ACHN (cell line): ENCODE measurements at regions not wholly inside any gene's neighbourhood (a gene's known extent, or its start where the extent isn't known, plus 50 kb on each side); places are given as distances from the start of the nearest gene placed in this dataset.

Source experiments
- DNase-seq: peaks from one replicate; pipeline ENCODE4 v3.0.0-alpha.2; 2015
- in situ Hi-C: cut with HindIII; loops from 2 replicates; pipeline ENCODE4 v1.10.0; 2017; ENCODE audit warnings: low sequenced_read_pairs, low pct_ligation_motif_present, low pct_unique_long_range_greater_than_20kb

DNA sequence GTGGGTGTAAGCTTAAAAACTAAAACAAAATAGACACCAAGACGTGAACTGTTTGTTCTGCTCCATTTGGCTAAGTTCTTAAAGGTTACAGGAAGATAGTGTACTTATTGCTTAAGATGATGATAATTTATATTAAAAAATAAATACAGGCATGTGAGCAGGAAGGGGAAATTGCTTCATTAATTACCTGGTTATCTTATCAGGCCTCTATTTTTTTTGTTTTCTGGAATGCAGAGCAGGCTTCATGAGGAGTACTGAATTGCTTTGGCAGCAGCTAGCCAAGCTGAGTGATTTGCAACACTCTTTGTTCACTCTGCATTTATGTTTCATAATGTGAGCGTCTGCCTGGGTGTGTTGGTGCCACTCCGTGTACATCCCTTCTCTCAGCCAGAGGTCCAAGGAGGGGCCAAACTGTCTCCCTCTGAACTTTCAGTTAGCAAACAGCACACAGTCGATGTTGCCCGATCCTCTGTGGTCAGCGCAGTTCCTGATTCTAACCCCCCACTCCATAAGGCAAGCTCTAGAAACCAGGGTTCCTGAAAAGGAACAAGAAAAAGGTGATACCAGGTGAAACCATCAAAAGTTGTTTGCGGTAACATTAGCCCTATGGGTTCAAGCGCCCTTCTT is 348.2 kb downstream of the SPRY1 start:
- in situ Hi-C loops = no loop called here
- no peak for DNase-seq

DNA sequence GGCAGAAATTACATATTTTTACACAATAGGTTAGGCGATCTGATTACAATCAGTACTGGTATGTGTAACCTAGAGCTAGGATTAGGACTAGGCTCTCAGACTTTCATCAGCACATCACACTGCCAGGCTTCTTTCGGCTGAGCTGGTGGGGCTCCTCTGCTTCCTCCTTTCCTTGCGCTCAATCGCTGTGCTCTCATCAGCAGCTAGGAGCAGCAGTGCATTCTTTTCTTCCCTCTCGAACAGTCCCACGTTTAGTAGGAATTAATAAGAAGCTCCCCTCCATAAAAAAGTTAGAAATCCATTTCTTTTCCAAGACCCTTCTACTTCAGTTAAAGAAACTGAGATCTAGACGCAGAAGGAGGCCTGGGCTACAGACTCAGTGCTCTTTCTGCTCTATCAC is 350.4 kb downstream of the SPRY1 start:
- DNase-seq = no peak

DNA sequence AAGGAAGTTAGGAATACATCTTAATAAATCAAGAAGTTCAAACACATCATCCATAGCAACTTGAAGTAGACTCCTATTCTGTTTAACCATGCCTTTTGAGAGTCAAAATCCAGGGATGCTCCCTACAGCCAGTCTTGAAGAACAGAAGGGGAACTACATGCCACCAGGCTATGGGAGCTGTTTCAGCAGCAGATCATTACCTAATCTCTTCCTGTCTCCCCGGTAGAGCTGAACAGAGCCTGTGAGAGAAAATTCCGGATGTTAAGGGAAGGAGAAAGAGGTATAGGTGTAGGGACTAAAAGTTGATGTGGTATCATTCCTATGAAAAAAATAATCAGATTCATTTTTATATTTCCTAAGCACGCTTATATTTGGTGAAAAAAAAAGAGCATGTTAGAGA is 352.2 kb downstream of the SPRY1 start:
- in situ Hi-C loops = no loop called here
- DNase-seq = no peak

More for the DNA sequence above, 350.4 kb downstream of the SPRY1 start:
- in situ Hi-C loops = no loop called here

DNA sequence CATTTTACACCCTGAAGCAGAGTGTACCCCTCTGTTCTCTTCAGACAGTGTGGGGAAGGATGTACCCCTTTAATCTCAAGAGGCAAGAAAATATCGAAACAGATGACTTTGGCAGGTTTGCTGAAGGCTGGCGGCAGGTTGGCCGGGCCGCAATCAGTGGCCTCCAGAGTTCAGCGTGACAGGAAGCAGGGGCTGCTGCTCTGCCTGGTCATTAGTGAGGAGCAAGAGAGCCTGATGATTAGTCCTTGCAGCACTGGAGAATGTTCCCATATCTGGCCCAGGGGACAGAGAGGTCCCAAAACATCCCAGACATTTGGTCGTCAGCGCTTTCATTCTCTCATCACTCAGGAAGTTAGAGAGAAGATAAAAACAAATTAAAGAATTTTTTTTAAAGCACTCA is 352.8 kb downstream of the SPRY1 start:
- DNase-seq = no peak
- in situ Hi-C loops = no loop called here

DNA sequence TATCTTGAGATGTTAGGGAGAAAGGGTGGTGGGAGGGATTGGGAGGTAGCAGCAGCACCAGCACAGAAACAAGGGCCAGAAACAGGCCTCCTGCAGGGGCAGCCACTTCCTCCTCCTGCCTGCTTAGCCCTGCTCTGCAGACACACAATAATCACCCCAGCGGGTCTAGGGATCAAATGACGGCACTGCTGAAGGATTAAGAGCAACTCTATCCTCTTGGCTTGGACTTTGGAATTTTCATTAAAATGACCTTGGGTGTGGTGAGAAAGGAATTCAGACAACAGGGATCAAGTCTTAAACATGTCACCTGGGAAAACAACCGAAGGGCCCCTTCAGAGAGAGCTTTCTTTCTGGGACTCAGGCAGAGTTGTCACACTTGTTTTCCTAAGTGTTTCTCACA is 353.4 kb downstream of the SPRY1 start:
- in situ Hi-C loops = no loop called here
- no peak for DNase-seq

DNA sequence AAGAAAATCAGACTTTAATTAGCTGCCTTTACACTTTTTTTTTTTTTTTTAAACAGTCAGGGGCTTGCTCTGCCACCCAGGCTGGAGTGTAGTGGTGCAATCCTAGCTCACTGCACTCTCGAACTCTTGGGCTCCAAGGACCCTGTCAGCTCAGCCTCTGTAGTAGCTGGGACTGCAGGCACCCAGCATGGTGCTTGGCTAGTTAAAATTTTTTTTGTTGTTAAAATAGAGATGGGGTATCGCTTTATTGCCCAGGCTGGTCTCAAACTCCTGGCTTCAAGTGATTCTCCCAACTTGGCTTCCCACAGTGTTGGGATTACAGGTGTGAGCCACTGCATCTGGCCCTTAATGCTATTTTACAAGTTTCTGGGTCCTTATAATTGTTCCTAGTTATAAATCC is 359.1 kb downstream of the SPRY1 start:
- no peak for DNase-seq

DNA sequence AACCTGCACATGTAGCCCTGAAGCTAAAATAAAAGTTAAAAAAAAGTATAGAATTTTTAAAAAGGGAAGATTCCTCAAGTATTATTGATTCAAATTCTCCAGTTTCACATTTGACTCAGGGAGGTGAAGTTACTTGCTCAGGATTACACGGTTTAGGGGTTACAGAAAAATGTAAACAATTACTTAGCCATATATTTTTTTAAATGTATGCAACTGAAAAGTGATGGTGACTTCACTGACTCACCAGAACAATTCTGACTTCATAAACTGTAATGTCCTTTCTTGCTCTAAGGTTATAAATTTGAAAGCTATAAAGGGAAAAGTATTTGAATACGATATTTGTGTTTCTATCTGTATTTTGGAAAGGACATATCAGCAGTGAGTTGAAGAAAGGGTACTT is 371.2 kb downstream of the SPRY1 start:
- DNase-seq = no peak
- in situ Hi-C loops = no loop called here

More for the DNA sequence above, 359.1 kb downstream of the SPRY1 start:
- in situ Hi-C loops = no loop called here

DNA sequence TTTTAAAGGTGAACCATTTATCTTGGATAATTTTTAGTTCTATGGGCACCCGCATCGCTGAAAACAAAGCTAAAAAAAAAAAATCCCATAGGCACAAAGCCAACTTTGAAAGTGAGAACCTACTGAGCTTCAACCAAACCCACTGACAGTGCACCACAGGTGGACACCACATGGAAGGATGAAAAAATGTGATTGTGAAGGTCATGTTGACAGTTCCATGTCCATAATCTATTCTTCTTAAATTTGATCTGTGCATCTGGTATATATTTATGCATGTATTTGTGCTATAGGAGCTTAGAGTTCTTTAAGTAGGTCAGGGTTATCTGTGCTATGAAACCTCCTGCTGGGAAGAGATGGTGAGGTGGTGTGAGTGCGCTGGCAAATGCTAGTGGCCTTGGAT is 374.3 kb downstream of the SPRY1 start:
- DNase-seq = no peak
- in situ Hi-C loops = no loop called here

DNA sequence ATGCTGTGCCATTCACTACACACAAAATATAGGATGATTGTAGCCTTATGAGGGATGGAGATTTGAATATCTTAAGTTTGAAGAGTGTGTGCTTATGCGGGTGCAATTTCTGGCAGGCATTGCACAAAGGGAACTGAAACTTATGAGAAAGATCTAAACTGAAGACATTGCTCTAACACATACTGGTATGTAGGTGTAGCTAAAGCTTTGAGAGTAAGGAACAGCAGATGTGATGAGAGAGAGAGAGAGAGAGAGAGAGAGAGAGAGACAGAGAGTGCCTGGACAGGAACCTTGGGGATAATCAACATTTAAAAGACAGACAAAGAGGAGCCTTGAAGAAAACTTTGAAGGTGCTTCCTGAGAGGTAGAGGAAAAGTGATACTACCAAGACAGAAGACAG is 379.7 kb downstream of the SPRY1 start:
- in situ Hi-C loops = no loop called here
- DNase-seq = no peak

DNA sequence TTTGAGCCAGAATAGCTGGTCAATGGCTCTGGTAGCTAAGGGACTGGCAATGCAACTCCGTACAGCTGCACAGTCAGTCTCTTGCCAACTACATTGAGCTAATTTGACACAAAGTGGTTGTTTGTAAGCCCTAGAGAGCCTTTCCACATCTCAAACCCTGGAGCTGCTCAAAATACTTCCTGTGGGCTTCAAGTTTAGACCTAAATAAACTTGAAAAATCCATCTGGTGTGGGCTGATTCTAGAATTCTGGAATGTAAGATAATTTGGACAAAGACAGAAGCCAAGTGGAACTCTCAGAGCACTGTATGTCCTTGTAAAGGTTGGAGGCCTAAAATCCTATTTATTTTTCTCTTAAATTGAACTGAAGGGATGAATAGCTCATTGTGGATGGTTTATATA is 380.8 kb downstream of the SPRY1 start:
- no peak for DNase-seq

DNA sequence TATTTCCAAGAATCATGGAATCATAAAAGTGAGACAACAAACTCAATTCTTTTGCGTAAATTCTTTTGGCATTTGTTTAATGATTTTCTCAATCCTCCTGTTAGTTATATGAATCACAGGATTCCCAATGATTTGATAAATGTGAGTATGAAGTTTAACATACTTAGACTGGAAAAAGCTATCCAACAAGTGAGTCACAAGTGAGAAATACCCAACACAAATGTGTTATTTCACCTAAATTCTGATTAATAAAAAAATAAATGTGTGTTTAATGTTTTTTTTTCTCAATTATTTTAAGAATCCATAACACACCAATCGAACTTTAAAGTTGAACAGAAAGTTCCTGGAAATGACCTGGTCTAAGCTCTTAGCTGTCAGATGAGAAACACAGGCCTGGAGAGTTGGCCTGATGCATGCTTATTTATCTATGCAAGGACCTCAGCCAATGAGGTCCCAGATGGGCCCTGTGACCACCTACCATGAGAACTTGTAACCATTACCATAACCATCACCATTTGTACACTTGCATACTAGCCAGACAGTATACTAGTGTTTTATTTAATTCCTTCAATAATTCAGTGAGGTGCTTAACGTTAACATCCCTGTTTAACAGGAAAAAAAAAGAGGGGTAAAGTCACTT is 386.7 kb downstream of the SPRY1 start:
- in situ Hi-C loops = no loop called here
- no peak for DNase-seq

More for the DNA sequence above, 380.8 kb downstream of the SPRY1 start:
- in situ Hi-C loops = no loop called here

DNA sequence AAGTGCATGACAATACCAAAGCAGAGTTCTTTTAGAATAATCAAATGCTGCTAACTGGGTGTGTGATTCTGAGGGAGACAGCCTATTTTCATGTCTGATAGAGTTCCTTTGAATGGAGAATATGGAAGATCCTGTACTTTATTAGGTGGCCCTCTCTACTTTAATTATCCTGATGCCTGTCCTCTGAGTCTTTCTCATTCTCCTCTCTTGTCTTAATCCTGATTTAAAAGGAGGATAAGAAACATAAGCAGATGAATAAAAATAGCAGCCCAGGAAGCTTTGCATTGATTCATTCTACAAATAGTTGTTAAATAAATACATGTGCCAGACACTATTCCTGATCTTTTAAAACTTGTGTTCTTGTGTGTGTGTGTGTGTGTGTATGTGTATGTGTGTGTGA is 387.3 kb downstream of the SPRY1 start:
- in situ Hi-C loops = no loop called here
- no peak for DNase-seq

DNA sequence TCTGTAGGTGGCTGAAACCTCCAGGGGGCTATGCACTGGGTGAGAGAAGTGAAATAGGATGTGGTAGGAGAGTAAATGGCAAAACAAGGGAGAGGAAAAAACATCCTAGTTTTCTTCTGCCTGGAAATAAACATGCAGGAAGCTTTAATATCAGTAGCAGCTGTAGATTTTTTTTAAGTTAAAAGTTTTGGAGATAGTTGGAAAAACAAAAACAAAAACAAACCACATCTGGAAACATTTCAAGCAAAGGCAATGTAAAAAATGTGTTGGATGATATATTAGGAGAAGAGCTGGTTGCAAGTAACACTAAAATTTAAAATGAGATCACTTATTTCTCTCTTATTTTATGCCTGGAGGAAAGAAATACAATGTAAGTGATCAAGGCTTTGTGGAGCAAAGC is 388.0 kb downstream of the SPRY1 start:
- no peak for DNase-seq
- in situ Hi-C loops = no loop called here

DNA sequence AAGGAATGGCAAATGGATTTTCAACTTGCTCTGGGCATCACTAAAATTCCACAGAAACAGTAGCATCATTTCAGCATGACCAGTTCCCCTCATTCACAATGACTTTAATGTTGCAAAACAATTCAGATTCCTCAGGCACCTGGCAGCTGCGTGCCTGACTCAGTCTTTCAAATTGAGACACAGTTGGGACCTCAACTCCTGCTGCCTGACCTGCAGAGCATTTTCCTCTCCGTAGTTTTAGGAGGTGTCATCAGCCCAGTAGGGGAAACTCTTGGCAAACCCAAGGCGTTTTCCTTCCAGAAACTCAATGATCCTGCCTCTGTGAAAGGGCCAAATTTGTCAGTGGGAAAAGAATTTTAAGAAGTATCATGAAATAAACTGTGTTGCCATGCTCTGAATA is 388.9 kb downstream of the SPRY1 start:
- DNase-seq = no peak
- in situ Hi-C loops = no loop called here

DNA sequence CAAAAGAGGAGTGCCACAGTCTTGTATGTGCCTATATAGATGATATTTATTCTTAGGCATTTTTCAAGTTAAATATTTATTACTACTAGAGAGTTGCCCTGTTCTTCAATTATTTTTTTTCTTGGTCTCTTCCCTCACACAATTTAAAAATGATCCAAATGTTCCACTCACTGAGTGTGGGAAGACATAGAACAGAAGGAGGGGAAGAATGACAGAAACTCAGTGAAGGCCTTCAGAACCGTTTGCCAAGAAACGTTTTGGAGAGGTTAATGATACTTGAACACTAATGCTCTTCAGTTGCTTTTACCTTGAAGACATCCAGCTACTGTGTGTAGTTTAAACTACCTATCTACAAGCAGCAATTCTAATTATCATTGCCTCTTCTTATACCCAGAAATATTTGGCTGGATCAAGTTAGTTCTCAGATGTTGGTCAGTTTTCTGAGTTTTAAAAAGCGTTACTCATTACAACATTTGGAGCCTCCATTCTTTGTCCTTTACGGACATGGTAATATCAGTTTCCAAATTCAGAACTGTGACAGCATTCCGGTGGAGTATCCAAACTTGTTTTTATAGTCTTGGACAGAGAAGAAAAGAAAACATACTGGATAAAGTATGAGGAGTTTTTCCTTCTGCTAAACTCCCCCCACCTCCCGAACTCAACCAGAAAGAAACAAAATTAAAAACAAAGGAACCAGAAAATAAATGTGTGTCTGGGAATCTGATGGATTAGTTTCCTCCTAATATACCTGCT is 389.7 kb downstream of the SPRY1 start:
- no peak for DNase-seq
- in situ Hi-C loops = no loop called here

DNA sequence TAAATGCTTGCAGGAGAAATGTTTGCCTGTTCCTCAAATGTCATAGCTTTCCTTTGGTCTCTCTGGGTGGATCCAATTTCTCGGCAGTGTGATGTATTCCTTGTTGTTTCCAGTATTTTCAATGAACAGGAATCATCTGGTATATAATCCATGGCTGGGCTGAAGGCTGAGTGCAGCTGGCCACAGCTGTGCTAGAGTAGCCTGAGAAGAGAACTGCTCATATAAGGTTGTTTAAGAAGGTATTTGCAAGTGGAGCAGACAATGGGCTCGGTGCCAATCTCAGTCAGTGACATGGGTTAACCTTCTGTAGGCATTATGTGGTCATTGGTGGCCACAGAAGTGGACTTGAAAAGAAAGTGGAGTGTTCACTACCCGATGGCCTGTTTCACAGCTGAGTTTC is 390.3 kb downstream of the SPRY1 start:
- DNase-seq = no peak
- in situ Hi-C loops = no loop called here

DNA sequence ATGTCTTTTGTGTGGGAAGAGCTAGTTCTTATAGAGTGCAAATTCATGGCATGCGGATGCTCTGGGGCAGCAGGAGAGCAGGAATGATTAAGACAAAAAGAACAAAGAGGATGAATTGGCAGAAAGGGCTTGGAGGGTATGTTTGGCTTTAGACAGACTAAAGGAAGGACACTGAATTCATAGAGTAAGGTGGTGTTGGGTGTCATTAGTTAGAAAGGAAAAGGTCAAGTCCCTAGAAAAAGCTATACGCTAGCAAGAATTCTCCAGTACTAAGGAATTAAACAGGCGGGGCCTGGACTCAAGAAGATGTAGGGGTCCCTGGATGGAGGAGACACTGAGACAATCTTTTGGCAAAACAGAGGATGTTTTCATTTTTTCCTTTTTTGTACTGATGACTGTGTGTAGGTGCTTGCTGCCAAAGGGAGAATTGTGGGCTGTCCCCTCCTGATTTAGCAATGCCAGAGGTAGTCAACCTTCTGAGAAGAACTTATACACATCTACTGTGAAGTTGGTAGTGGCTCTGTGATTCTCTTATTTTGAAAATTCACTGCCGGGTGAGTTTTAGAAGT is 391.0 kb downstream of the SPRY1 start:
- DNase-seq = no peak
- in situ Hi-C loops = no loop called here

DNA sequence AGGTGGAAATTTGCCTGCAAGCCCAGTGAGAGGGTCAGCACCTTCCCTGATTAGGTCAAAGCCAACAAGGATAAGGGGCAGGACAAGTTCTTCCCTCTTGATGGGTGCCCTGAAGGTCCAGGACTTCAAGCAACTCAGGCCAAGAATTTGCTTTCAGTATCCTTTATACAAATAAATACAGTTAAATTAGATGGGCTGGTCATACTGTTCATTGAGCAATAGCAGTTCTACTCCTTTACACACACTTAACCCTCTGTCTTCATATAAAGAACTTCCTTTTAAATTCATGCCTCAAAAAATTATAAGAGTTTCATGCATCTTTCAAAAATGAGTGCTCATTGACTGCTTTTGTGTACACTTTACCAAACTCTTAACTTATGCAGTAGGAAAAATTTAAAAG is 392.0 kb downstream of the SPRY1 start:
- in situ Hi-C loops = no loop called here
- DNase-seq = no peak

DNA sequence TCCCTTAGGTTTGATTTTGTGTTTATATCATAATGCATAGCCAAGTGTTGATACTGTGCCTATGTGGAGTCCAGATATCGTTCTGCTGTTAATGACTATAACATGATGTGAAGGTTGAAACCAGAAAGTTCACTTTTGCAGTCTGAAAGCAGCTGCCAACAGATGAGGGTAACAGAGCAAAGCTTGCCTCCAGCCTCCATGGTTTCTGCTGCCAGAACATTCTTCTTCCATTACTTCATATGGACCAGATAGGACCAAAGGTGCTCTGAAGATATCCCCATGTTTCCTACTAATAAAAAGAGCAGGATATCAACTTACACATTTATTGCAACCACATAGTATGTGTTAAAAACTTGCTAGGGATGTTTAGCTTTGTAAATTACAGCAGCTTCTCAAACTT is 394.1 kb downstream of the SPRY1 start:
- DNase-seq = no peak
- in situ Hi-C loops = no loop called here
